NCI-H1105 treated with DMSO at 0.1 percent for 48 hours (cell line): ENCODE measurements at regions not wholly inside any gene's neighbourhood (a gene's known extent, or its start where the extent isn't known, plus 50 kb on each side); places are given as distances from the start of the nearest gene placed in this dataset.
"Not testable (repeated sequence)": the region's sequence is repeated elsewhere in the genome, so short reads cannot be mapped to it uniquely, and the experiment has no call there.

Experiments used
- DNase-seq: peaks from one replicate; lab custom pipeline; 2025; lab: John Stamatoyannopoulos, UW

- not testable (repeated sequence) for DNase-seq
Observed at GRCh38 chr3:152153115-152153514, 115.6 kb upstream of the MBNL1 start.

- DNase-seq, result no peak
Observed at GRCh38 chr3:152155246-152156020, 113.3 kb upstream of the MBNL1 start.

- DNase-seq, result no peak
Observed at GRCh38 chr3:152156880-152157279, 111.8 kb upstream of the MBNL1 start.

- no peak for DNase-seq
Observed at GRCh38 chr3:152157337-152157736, 111.4 kb upstream of the MBNL1 start.

- no peak for DNase-seq
Observed at GRCh38 chr3:152159328-152159727, 109.4 kb upstream of the MBNL1 start.

- no peak for DNase-seq
Observed at GRCh38 chr3:152160350-152161011, 108.2 kb upstream of the MBNL1 start.

- no peak for DNase-seq
Observed at GRCh38 chr3:152172460-152172859, 96.3 kb upstream of the MBNL1 start.

GRCh38 chr3:152173627-152174026 lies 95.1 kb upstream of the MBNL1 start:
- no peak for DNase-seq

- DNase-seq, result no peak
Observed at GRCh38 chr3:152174876-152175527, 93.7 kb upstream of the MBNL1 start.

GRCh38 chr3:152175528-152175889 lies 93.2 kb upstream of the MBNL1 start:
- DNase-seq, result no peak

GRCh38 chr3:152176241-152176640 lies 92.5 kb upstream of the MBNL1 start:
- no peak for DNase-seq

- no peak for DNase-seq
Observed at GRCh38 chr3:152176998-152177397, 91.7 kb upstream of the MBNL1 start.

GRCh38 chr3:152177757-152178156 lies 91.0 kb upstream of the MBNL1 start:
- DNase-seq, result no peak

GRCh38 chr3:152183473-152183872 lies 85.3 kb upstream of the MBNL1 start:
- peak; percentile 77 for DNase-seq

- DNase-seq, result no peak
Observed at GRCh38 chr3:152184971-152185686, 83.6 kb upstream of the MBNL1 start.

GRCh38 chr3:152185891-152186630 lies 82.7 kb upstream of the MBNL1 start:
- no peak for DNase-seq

GRCh38 chr3:152190636-152191183 lies 78.0 kb upstream of the MBNL1 start:
- DNase-seq, result no peak

GRCh38 chr3:152192050-152192449 lies 76.7 kb upstream of the MBNL1 start:
- DNase-seq, result no peak

- no peak for DNase-seq
Observed at GRCh38 chr3:152192936-152193672, 75.6 kb upstream of the MBNL1 start.

- no peak for DNase-seq
Observed at GRCh38 chr3:152193673-152194267, 75.0 kb upstream of the MBNL1 start.
